Thymus (tissue), 11 donors: ENCODE measurements at regions not wholly inside any gene's neighbourhood (a gene's known extent, or its start where the extent isn't known, plus 50 kb on each side); places are given as distances from the start of the nearest gene placed in this dataset.
"Not testable (repeated sequence)": the region's sequence is repeated elsewhere in the genome, so short reads cannot be mapped to it uniquely, and the experiment has no call there.

Experiments used
- DNase-seq, 9 donors: peaks; one replicate each; pipeline ENCODE4 v3.0.0-alpha.2; 2013; ENCODE audit warnings: low spot score in 9 of 9, low read depth in 6 of 9, missing footprints in 1 of 9
- H3K27ac ChIP-seq, 2 donors: one replicate each; pipeline ENCODE4 v1.5.1; 2013; ENCODE audit warnings: control low read depth in 1 of 2, low read depth in 1 of 2, low read length in 1 of 2, mild to moderate bottlenecking in 1 of 2, moderate library complexity in 1 of 2
- H3K27me3 ChIP-seq, 2 donors: one replicate each; pipeline ENCODE4 v1.5.1; 2013; ENCODE audit warnings: low read length in 1 of 2; ENCODE audit not compliant: control insufficient read depth in 2 of 2, insufficient read depth in 1 of 2
- H3K36me3 ChIP-seq, 2 donors: one replicate each; pipeline ENCODE4 v1.5.1; 2013; ENCODE audit warnings: low read length in 1 of 2, mild to moderate bottlenecking in 1 of 2, moderate library complexity in 1 of 2; ENCODE audit not compliant: control insufficient read depth in 2 of 2, insufficient read depth in 2 of 2
- H3K4me1 ChIP-seq, 2 donors: one replicate each; pipeline ENCODE4 v1.5.1; 2013; ENCODE audit warnings: low read length in 2 of 2; ENCODE audit not compliant: control insufficient read depth in 2 of 2, insufficient read depth in 2 of 2
- H3K4me3 ChIP-seq, 2 donors: one replicate each; pipeline ENCODE4 v1.5.1; 2013; ENCODE audit warnings: low read length in 2 of 2, control low read depth in 1 of 2, mild to moderate bottlenecking in 1 of 2
- H3K9me3 ChIP-seq, 2 donors: one replicate each; pipeline ENCODE4 v1.5.1; 2013; ENCODE audit warnings: low read length in 1 of 2, mild to moderate bottlenecking in 1 of 2; ENCODE audit not compliant: control insufficient read depth in 2 of 2, insufficient read depth in 1 of 2
- WGBS: extraction: QIAGEN DNeasy Blood & Tissue Kit; methylation state at CpG from one replicate; pipeline ENCODE4 v1.1.7; 2013; 5-methylcytosine and 5-hydroxymethylcytosine counted together
- donor health status: healthy.

DNA sequence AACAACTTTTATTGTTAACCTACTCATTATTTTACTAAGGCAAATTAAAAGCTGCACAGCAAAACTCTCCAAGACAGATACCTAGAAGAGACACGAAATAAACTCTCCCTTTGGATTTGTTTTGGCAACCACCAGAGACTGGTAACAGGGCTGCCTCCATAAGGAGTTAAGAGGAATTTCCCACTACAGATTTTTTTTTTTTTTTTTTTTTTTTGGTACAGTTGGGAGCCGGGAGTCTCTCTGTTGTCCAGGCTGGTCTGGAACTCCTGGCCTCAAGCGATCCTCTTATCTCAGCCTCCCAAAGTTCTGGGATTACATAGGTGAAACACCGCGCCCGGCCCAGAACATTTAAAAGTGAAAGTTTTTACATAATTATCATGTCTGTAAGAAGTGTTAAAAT is 73.6 kb upstream of the VGLL4 start:
- no peak overlapping the region for H3K4me3 ChIP-seq
- DNase-seq: no peak
- H3K27ac ChIP-seq: no peak overlapping the region
- no peaks in the 10 kb centered on the region for H3K36me3 ChIP-seq
- H3K9me3 ChIP-seq: no peaks in the 10 kb centered on the region
- peaks cover 7 to 31% of the 10 kb centered on the region in 2 donors for H3K27me3 ChIP-seq
- WGBS: 93% methylated on average over 6 of the region's 6 CpGs
- H3K4me1 ChIP-seq: peaks cover 4 to 14% of the 10 kb centered on the region in 2 donors

GRCh38 chr3:11716573-11717290 is 73.0 kb upstream of the VGLL4 start:
- H3K4me3 ChIP-seq: no peak overlapping the region

GRCh38 chr3:11713171-11713570 is 69.5 kb upstream of the VGLL4 start:
- WGBS: 89% methylated on average over 6 of the region's 6 CpGs
- Histone ChIP-seq H3K4me1 (peaks cover 0 to 5% of the 10 kb centered on the region in 2 donors), H3K4me3 (no peak overlapping the region), H3K9me3 (no peaks in the 10 kb centered on the region), H3K27me3 (no peaks in the 10 kb centered on the region), H3K36me3 (no peaks in the 10 kb centered on the region), H3K27ac (no peak overlapping the region)
- no peak for DNase-seq

More at GRCh38 chr3:11716573-11717290, 73.0 kb upstream of the VGLL4 start:
- DNase-seq: no peak
- WGBS: 92% methylated on average over 6 of the region's 6 CpGs
- Histone ChIP-seq H3K27ac (no peak overlapping the region), H3K9me3 (no peaks in the 10 kb centered on the region), H3K27me3 (peaks cover 5 to 27% of the 10 kb centered on the region in 2 donors), H3K4me1 (peaks cover 4 to 14% of the 10 kb centered on the region in 2 donors), H3K36me3 (no peaks in the 10 kb centered on the region)

DNA sequence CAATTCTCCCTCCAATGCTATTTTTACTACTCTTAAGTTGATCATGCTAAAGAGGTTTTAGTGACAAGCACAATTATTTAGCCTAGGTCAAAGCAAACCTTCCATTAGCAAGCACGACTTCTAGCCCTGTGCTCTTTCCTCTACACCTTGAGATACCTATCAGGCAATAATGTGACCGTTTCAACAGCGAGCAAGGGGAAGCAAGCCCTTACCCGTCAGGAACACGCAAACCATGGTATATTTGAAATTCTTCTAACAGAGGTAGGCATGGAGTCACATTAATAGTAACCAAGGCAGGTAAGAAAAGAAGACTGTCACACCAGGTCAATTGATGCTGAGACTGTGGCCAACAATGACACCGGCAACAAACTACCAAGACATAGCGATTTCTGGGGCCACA is 68.9 kb upstream of the VGLL4 start:
- DNase-seq: no peak
- H3K27me3 ChIP-seq: no peaks in the 10 kb centered on the region
- H3K4me3 ChIP-seq: no peak overlapping the region
- no peaks in the 10 kb centered on the region for H3K36me3 ChIP-seq
- H3K9me3 ChIP-seq: no peaks in the 10 kb centered on the region
- WGBS: 89% methylated on average over 7 of the region's 7 CpGs
- H3K27ac ChIP-seq: no peak overlapping the region
- H3K4me1 ChIP-seq: peaks cover 0 to 5% of the 10 kb centered on the region in 2 donors

DNA sequence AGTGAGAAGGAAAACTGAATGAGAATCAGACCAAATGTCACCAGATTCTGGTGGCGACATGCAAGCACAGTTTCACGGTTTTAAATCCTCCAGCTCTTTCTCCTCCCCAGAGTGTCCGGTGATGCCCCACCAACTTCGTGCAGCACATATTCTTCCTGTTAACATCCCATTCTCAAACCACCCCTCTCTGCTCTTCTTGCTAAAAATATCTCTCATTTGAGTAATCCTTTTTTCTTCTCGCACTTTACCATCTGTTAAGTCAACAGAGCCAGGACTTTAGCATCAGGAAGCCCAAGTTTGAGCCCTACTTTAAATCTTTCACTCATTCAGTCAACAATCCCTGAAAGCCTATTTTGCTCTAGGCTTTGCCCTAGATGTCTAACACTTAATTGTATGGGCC is 68.2 kb upstream of the VGLL4 start:
- WGBS: 66% methylated on average over 5 of the region's 5 CpGs
- no peak for DNase-seq
- no peaks in the 10 kb centered on the region for H3K36me3 ChIP-seq
- no peaks in the 10 kb centered on the region for H3K9me3 ChIP-seq
- no peaks in the 10 kb centered on the region for H3K27me3 ChIP-seq
- H3K4me3 ChIP-seq: no peak overlapping the region
- H3K4me1 ChIP-seq: peaks cover 0 to 5% of the 10 kb centered on the region in 2 donors
- no peak overlapping the region for H3K27ac ChIP-seq

GRCh38 chr3:11709782-11710181 is 66.1 kb upstream of the VGLL4 start:
- no peak overlapping the region for H3K27ac ChIP-seq
- H3K27me3 ChIP-seq: no peaks in the 10 kb centered on the region
- H3K36me3 ChIP-seq: no peaks in the 10 kb centered on the region
- H3K4me3 ChIP-seq: no peak overlapping the region
- H3K4me1 ChIP-seq: peaks cover 0 to 5% of the 10 kb centered on the region in 2 donors
- H3K9me3 ChIP-seq: no peaks in the 10 kb centered on the region
- 99% methylated on average over 3 of the region's 3 CpGs for WGBS
- no peak for DNase-seq

DNA sequence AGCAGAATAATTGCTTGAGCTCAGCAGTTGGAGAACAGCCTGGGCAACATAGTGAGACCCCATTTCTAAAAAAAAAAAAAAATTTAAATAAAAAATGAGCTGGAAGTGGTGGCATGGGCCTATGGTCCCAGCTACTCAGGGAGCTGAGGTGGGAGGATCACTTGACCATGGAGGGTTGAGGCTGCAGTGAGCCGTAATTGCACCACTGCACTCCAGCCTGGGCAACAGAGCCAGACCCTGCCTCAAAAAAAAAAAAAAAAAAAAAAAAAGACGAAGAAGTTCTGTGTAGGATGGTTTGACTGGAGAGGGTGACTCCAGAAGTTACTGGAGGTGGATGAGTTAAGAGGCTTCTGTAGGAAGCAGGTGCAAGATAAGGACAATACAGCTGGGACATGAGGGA is 63.4 kb upstream of the VGLL4 start:
- not testable (repeated sequence) for H3K9me3 ChIP-seq, H3K4me3 ChIP-seq, H3K27ac ChIP-seq, H3K4me1 ChIP-seq, DNase-seq, H3K36me3 ChIP-seq, H3K27me3 ChIP-seq
- WGBS: 100% methylated on average over 2 of the region's 2 CpGs

- Histone ChIP-seq H3K27me3 (no peaks in the 10 kb centered on the region), H3K27ac (no peak overlapping the region), H3K9me3 (no peaks in the 10 kb centered on the region), H3K36me3 (no peaks in the 10 kb centered on the region), H3K4me1 (no peaks in the 10 kb centered on the region), H3K4me3 (no peak overlapping the region)
- WGBS: 97% methylated on average over 5 of the region's 5 CpGs
- no peak for DNase-seq
These were observed 62.9 kb upstream of the VGLL4 start for GRCh38 chr3:11706604-11707003.

DNA sequence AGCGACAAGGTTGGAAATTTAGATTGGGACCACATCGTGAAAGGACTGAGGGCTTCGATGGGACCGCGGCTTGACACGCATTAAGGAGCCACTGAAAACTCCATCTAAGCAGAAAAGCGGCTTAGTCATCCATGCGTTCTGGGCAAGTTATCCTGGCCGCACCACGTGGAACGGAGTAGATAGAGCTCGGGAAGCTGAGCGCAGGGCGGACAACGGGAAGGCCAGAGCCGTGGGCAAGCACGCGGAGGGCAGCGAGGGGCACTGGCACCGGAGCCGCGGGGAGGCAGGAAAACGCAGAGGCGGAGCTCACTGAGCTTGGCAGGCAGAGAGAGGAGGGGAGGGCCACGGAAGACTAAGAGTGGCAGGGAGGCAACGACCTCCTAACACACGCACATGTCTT is 61.3 kb upstream of the VGLL4 start:
- 96% methylated on average over 27 of the region's 27 CpGs for WGBS
- no peak for DNase-seq
- Histone ChIP-seq H3K27ac (no peak overlapping the region), H3K4me3 (no peak overlapping the region), H3K36me3 (peaks cover 0 to 2% of the 10 kb centered on the region in 2 donors), H3K4me1 (no peaks in the 10 kb centered on the region), H3K9me3 (no peaks in the 10 kb centered on the region), H3K27me3 (no peaks in the 10 kb centered on the region)
